NOMO-1 treated with DMSO at 0.1 percent for 48 hours (cell line): ENCODE measurements at regions not wholly inside any gene's neighbourhood (a gene's known extent, or its start where the extent isn't known, plus 50 kb on each side); places are given as distances from the start of the nearest gene placed in this dataset.
"Not testable (repeated sequence)": the region's sequence is repeated elsewhere in the genome, so short reads cannot be mapped to it uniquely, and the experiment has no call there.

ENCODE experiments used
- DNase-seq: peaks from one replicate; lab custom pipeline; 2025; ENCODE audit not compliant: unreplicated experiment; lab: John Stamatoyannopoulos, UW

DNA sequence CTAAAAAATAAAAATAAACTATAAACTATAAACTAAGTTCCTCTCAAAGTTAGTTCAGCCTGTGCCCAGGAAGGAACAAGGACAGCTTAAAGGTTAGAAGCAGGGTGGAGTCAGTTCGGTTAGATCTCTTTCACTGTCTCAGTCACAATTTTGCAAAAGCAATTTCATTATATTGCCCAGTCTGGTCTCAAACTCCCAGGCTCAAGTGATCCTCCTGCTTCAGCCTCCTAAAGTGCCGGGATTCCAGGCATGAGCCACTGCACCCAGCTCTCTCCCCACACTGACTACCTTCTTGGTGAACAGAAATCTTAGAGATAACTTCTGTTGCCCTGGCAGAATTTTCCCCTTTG lies 146.3 kb upstream of the TRIM24 start:
- DNase-seq: no peak

DNA sequence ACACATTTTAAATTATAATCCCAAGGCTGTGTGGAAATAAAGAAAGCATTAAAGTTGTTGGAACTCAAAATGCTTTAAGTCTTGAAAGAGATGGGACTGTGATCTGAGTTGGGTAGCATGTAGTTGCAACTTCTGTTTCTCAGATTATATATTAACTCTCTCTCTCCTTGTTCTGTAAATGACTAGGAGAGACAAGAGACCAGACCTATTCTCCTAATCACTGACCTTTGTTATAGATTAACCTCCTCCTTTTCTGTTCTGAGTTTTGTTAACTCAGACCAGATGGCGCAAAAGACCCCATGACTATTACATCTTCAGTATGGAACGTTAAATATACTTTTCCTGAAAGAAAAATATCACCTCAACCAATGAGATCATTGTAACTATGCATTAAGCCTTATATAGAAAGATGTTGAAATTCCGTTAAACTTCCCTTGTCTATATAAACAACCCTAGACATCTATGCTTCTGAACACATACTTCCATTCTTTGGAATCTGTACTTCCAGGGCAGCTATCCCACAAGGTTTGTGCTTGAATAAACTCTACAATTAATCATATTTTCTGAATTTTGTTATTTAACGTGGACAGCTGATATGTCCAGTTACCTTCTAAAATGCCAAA lies 143.5 kb upstream of the TRIM24 start:
- DNase-seq: no peak

DNA sequence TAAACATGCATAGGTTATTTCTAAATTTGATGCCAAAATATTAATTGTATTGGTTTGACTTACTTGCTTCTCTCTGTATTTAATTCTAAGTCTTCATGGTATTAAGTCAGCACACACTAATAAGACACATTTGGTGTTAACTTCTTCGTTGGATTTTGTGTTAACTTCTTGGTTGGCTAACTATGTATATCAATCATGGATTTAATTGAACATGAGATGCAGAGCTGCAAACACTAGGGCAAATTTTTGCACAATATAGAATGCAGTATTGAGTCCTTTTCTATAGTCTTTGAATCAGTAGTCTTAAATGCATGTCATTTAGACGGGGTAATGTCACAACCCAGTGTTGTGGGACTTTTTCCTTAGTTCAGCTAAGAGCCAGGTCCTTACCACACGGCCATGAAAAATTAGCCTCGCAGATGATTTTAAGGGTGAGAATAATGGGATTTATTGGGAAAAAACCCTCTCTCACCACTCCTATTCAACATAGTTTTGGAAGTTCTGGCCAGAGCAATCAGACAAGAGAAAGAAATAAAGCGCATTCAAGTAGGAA lies 142.9 kb upstream of the TRIM24 start:
- DNase-seq: no peak

DNA sequence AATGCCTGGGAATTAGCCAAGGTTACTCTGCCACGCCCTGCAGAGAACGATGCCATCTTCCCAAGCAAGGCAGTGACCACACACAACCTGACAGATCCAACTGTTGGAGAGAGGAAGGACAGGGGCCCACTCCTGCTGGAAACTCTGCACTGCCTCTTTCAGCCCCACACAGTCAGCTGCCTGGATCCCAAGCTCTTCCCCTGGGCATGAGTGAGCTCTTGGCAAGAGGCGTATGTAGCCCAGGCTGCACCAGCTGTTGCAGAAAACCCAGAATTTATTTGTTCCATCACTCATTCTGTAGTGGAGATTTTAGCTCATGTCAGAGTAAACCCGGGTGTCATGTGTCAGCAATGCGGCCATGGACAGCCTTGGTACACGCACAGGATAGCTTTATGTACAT lies 135.1 kb upstream of the TRIM24 start:
- DNase-seq: no peak

DNA sequence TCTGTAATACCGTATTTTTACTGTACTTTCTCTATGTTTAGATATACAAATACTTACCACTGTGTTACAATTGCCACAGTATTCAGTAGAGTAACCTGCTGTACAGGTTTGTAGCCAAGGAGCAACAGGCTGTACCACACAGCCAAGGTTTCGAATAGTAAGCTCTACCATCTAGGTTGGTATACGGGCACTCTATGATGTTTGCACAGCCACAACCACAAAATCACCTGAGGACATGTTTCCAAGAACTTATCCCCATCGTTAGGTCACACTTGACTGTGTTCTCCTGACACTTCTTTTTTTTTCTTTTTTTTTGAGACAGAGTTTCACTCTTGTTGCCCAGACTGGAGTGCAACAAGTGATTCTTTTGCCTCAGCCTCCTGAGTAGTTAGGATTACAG lies 134.6 kb upstream of the TRIM24 start:
- DNase-seq: no peak

DNA sequence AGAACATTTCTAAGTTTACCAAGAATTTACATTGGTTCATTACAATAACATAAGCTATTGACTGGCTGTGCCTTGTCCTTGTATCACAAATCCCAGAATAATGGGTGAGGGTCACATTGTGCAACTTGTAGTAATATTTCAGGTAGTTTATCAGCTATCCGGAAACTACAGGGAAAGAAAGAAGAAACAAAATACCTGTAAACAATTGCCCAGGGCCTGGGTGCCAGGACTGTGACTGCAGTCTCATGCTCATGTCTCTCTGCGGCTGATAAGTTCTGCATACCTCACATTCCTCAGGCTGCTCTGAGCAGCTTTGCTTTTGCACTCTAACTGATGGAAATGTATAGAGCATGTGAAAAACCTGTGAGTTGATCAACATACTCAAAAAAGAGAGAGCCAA lies 131.8 kb upstream of the TRIM24 start:
- no peak for DNase-seq

DNA sequence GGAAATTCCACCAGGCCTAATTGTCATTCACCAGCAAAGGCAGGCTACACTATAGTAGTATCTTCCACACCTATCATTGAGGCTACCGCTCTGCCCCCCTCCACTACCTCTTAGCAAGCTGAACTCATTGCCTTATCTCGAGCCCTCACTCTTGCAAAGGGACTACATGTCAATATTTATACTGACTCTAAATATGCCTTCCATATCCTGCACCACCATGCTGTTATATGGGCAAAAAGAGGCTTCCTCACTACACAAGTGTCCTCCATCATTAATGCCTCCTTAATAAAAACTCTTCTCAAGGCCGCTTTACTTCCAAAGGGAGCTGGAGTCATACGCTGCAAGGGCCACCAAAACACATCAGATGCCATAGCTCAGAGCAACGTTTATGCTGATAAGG lies 127.2 kb upstream of the TRIM24 start:
- DNase-seq: not testable (repeated sequence)

DNA sequence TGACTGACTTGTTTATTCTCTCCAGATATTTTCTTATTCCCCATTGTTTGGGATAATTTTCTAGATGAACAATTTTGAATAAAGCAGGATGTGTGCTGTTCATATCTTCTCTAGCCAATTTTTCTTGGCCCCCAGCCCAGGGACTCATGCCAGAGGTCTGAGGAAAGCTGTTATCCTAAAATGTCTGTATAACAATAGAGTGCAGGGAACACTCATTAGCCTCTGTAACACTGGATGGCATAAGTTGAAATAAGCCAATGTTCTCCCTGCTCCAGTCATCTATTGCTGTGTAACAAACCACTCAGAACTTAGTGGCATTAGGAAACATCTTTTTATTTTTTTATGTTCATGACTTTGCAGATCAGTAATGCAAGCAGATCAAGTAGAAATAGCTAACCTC lies 121.7 kb upstream of the TRIM24 start:
- no peak for DNase-seq

DNA sequence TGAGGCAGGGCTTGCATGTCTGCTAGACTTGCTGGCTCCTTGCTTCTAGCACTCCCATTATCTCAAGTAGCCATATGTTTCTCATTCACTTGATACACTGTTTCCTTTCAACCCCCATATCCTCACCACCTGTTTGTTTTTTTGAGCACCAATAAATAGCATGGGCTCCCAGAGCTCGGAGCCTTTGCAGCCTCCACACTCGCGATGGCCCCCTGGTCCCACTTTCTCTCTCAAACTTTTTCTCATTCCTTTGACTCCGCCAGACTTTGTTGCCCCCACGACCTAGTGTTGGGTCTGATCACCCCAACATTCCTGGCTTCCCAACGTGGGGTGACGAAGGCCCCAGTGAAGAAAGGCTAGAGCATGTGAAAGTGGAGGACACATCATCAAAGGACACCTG lies 120.8 kb upstream of the TRIM24 start:
- DNase-seq: not testable (repeated sequence)

DNA sequence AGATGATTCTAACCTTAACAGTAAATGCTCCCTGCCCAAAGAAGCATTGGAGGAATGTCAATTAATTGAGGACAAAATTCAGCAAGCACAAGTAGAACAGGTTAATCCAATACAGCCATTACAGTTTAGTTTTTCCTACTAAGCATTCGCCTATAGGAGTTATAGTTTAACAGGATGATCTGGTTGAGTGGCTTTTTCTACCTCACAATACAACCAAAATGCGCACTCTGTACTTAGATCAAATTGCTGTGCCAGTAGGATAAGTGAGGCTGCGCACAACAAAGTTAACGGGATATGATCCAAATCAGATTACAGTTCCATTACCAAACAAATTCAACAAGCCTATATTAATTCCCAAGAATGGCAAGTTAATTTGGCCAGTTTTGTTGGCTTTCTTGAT lies 117.1 kb upstream of the TRIM24 start:
- no peak for DNase-seq

DNA sequence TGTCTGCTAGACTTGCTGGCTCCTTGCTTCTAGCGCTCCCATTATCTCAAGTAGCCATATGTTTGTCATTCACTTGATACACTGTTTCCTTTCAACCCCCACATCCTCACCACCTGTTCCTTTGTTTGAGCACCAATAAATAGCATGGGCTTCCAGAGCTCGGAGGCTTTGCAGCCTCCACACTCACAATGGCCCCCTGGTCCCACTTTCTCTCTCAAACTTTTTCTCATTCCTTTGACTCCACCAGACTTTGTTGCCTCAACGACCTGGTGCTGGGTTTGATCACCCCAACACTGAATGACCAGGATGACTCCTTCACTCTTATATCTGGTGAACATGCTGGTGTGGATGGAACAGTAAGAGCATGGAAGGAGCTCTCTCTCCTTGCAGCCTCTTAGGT lies 114.5 kb upstream of the TRIM24 start:
- DNase-seq: no peak

DNA sequence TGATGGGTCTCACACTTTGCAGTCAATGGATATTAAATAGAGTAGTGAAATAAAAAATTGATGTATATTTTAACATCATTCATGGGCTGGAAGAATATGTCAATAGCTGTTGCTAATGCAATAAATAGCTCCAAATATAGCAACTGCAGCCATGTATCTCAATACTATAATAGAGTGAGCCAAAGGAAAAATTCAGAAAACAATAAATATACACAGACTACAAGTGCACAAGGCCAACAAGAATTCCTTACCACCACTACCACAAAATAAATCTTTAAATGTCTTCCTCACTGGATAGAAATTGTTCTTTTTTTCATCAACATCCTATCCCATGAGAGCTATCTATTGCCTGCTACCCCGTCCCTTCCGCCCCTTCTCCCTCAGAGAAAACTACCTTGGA lies 113.1 kb upstream of the TRIM24 start:
- no peak for DNase-seq

DNA sequence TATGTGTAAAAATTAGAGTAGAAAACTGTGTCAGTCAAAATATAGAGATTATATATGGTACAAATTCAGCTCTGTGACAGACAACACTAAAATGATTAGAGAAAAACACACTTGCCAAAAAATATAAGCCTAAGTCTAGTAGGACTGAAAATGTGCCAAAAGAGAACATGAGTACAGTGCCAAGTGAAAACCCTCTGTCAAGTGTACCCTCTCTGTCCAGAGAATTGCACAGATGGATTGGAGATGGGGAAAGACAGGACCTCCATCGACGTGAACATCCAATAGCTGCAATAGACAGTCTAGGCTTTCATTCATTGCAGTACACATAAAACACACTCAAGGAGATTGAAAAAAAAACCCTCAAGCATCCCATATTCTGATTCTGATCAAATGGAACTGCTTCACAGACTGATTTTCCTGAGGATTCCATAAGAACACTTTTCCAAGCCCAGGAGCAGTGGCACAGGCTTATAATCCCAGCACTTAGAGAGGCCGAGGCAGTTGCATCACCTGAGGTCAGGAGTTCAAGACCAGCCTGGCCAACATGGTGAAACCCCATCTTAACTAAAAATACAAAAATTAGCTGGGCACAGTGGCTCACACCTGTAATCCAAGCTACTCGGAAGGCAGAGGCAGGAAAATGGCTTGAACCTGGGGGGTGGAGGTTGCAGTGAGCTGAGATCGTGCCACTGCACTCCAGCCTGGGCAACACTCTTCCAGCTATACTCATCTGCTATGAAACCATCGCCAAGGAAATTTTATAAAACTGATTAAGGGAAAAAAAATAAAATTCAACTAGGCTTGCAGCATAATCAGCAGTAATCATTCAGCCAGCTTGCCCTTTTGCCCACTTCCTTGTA lies 110.0 kb upstream of the TRIM24 start:
- DNase-seq: no peak

DNA sequence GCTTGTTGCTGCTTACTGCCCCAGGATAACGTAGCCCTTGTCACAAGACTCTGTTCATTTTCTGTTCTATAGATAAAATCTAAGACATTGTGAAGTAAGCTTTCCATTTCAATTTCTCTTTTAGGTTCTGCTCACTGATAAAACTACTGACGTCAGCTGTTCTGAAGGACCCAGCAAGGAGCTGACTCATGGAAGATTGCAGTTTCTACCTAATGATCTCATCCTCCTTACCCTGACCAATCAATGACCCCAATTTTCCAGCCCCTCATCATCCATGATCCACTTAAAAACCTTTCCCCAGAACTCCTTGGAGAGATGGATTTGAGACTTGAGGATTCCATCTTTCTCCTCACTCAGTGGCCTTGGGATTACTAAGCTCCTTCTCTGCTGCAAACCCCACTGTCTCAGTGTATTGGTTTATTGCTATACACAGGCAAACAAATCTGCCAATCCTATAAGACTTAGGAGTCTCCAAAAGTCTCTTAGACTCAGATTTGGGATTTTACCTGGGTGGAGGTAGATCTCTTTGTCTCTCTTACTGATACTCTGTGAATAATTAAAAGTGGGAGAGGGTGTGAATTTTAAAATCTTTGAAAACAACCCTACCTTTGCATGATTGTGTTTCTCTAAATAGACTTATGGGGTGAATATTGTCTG lies 109.2 kb upstream of the TRIM24 start:
- DNase-seq: no peak

DNA sequence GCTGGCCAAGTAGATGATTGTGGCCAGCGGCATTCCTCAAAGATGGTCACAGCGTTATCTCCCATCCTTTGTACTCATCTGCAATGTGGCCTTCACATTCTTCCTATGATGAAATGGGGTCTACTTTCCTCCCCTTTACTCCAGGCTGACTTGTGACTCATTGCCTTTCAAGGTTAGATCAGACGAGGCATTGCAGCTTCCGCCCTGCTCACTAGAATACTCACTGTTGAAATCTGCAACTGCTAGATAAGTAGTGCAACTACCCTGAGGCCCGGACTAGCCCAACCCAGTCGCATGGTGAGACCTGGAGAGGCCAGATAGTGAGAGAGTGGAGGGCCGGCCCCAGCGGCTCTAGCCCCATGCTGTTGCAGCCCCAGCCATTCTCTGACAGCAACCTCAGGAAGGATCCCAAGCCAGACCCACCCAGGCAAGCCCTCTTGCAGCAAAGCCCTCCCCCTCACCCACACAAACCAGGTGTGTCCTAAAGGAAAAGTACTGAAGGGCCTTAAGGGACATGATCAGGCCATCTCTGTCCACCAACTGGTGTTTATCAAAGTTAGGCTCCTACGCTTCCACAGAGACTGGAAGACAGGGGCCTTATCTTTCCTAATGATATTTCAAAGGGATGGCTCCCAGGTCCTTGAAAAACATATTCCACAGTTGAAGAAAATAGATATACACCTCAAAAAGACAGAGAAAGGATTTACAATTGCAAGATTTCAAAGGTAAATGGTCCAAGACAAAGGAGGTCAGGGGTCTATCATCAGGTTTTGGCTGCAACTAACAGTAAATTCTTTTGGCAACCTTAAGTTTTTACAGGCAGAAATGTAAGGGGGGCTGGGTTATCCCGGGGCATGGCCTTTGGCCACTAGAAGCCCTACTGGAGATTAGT lies 107.2 kb upstream of the TRIM24 start:
- no peak for DNase-seq

DNA sequence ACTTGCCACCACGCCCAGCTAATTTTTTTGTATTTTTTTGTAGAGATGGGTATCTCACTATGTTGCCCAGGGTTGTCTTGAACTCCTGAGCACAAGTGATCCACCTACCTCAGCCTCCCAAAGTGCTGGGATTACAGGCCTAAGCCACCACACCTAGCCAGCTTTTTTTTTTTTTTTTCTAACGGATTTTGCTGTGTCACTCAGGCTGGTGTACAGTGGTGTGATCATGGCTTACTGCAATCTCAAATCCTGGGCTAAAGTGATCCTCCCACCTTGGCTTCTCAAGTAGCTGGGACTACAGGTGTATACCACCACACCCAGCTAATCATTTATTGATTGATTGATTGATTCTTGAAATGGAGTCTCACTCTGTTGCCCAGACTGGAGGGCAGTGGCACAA lies 106.0 kb upstream of the TRIM24 start:
- no peak for DNase-seq

DNA sequence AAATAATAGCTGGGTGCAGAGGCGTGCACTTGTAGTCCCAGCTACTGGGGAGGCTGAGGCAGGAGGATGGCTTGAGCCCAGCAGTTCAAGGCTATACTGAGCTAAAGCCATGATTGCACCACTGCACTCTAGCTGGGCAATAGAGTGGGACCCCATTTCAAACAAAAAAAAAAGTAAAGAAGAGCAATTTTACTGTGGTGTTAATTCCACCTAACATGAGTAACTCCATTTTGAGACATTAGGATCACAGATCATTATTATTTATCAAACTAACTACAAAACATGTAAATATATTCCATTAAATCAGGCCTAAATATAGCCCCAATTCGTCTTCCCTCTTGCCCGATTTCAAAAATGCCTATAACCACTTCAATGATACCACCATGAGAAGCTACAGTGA lies 104.8 kb upstream of the TRIM24 start:
- DNase-seq: no peak

DNA sequence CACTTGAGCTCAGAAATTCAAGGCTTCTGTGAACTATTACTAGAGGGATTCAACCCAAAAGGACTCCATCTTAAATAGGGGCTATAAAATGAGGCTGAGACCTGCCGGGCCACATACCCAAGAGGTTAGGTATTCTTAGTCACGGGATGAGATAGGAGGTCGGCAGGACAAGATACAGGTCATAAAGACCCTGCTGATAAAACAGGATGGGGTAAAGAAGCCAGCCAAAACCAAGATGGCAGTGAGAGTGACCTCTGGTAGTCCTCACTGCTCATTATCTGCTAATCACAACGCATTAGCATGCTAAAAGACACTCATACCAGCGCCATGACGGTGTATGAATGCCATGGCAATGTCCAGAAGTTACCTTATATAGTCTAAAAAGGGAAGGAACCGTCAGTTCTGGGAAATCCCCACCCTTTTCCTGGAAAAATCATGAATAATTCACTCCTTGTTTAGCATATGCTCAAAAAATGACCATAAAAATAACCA lies 101.2 kb upstream of the TRIM24 start:
- no peak for DNase-seq

DNA sequence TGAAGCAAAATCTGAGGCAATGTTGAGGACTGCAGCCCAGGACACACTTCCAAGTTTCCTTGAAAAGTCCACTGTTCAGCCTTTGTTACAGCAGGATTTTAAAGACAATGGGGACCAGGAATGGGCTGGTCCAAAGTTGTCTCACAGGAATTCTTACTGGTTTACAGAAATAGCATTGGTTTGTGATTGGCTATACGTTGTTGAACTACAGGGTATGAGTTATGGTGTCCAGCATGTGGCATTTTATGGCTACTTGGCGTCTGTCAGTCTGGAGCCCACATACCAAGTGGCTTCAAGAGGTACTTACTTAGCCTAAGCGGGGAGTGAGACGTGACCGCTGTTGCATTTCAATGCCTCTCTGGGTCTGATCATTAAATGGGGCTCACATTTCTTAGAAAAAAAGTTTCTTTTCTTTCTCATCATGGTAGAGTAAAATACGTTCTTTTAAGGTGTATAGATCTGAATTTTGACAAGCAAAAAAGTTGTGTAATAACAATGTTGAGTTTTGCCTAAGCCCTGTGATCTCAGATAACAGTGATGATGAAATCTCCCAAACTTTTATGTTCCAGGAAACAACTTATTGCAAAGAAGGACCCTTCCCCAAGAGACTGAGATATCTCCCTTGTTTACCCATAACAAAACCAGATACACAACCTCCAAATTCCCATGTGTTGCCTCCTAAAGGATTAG lies 100.0 kb upstream of the TRIM24 start:
- DNase-seq: no peak

DNA sequence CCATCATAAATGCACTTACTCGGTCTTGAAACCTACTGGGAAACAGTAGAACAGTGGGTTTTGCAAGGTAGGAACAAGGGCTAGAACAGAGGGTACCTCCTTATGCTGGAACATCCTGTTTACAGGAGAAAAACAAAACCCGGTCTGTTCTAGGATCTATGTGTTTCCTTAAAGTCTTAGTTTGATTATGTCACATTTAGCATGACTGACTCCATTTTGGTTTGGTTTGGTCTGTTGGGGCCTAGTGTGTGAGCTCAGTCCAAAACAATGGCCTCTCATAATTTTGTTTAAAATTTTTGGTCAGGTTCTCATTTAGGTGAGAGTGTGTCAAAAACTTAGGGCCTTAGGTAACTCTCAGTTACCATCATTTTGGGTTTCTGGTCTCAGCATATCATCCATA lies 96.3 kb upstream of the TRIM24 start:
- DNase-seq: no peak
